GM21723 (cell line): ENCODE measurements at regions not wholly inside any gene's neighbourhood (a gene's known extent, or its start where the extent isn't known, plus 50 kb on each side); places are given as distances from the start of the nearest gene placed in this dataset.

Experiments
- ATAC-seq: cut with Tn5 transposase; IDR thresholded peaks from one replicate; pipeline ENCODE4 v1.9.1; 2021; ENCODE audit warnings: mild to moderate bottlenecking, moderate library complexity; ENCODE audit not compliant: unreplicated experiment

DNA sequence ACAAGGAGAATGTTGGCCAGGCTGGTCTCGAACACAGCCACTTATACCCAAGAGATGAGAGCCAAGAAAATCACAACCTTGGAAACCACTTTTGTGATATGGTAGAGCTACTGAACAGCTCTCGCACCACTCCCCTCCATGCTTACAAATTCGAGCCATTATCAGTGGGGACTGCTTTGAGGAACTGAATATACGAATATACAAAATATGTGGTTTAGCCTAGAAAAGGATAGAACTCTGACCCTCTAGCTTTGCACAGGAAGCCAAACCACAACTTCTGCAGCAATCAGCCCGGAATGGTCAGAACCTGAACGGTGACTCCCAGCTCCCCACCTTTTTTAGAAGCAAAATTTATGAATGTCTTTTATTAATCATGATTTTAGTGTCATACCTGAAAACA is 129.8 kb upstream of the TMEM132C start:
- peak; percentile 95 for ATAC-seq

GRCh38 chr12:128138125-128138524 is 128.8 kb upstream of the TMEM132C start:
- ATAC-seq, result no peak

- no peak for ATAC-seq
Measured at GRCh38 chr12:128140551-128140950, 126.4 kb upstream of the TMEM132C start.

DNA sequence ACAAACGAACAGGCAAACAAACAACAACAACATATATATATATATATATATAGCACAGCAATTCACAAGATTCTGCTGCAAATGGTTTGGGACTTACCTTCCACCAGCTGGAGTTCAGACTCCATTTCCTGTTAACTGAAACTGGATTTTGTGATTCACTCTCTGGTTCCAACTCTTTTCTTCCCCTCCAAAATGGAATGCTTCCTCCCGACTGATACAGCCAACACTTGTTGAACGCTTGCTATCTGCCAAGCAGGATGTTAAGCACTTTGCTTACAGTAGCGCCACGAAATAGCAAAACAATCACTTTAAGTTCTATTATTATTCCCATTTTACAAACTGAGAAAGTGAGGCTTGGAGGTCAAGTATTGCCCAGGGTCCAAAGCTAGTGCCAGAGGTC is 116.0 kb upstream of the TMEM132C start:
- ATAC-seq, result no peak

GRCh38 chr12:128155571-128155970 is 111.4 kb upstream of the TMEM132C start:
- ATAC-seq, result no peak

- ATAC-seq, result no peak
Measured at GRCh38 chr12:128163086-128163485, 103.9 kb upstream of the TMEM132C start.

DNA sequence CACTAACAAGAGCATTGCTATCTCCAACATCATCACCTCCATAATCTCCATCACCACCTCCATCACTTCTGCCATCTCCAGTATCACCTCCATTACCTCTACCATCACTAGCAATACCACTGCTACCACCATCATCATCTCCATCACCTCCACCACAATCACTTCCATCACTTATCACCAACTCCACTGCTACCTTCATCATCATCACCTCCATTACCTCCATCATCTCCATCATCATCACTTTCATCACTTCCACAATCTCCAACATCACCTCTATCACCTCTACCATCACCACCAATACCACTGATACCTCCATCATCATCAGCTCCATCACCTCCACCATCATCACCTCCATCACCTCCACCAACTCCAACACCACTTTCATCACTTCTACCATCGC is 102.4 kb upstream of the TMEM132C start:
- no peak for ATAC-seq

DNA sequence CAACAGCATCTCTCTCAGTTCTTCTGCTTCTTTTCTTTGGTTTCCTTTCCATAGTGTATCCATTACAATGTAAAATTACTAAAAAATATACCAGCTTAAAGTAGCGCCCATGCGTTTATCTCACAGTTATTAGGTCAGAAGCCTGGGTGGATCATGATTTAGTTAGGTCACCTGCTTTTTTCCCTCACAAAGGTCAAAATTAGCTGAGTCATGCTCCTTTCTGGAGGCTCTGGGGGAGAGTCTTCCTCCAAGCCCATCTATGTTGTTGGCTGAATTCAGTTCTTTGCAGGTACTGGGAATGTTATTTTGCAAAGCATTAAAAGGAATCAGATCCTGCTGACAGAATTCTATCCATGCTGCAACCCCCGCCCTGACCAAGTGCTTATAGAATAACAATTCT is 101.6 kb upstream of the TMEM132C start:
- ATAC-seq, result no peak

DNA sequence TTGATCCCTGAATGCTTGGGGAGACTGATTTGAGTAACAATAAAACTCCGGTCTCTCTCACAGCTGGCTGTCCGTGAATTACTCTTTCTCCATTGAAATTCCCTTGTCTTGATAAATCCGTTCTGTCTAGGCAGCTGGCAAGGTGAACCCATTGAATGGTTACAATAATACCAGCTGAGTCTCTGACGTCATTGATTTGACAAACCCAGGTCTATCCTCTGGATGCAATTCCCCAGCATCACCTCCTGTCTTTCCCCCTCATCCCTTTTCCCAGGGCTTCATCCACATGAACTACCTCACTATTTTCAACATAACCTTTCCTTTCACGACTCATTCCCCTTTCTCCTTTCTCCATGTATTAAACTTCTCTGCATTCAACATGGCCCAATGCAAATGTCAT is 98.7 kb upstream of the TMEM132C start:
- no peak for ATAC-seq

- ATAC-seq, result no peak
Measured at GRCh38 chr12:128170181-128170580, 96.8 kb upstream of the TMEM132C start.

DNA sequence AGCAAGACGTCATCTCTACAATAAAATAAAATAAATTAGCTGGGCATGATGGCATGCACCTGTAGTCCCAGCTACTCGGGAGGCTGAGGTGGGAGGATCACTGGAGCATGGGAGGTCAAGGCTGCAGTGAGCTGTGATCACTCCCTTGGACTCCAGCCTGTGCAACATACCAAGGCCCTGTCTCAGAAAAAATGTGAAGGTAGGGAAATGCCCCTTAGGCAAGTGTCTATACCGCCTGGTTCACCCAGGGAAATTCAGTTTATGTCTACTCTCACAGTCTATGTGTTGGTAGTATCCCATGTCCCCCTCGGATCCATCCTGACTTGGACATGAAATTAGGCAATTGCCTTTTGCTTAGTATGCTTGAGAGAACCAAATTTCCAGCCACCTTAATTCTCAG is 88.4 kb upstream of the TMEM132C start:
- no peak for ATAC-seq

DNA sequence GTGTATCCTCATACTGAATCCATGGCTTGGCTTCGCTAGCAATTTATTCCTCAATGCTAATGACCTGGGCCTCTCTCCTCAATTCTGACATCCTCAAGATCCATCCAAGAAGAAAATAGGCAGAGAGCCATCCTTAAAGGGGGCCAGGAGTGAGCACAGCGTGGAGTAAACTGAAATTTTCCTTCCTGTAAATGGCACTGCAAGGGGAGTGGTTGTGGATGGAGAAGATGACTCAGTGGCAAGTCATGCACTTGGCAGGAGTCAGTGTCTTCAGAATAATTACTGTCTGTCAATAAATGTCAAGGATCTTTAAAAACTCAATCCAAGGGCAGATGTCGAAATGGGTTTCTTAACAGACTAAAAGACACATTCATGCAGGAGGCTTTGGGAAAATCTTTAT is 88.0 kb upstream of the TMEM132C start:
- no peak for ATAC-seq

GRCh38 chr12:128180166-128180565 is 86.8 kb upstream of the TMEM132C start:
- ATAC-seq, result no peak

GRCh38 chr12:128190052-128190451 is 76.9 kb upstream of the TMEM132C start:
- no peak for ATAC-seq

DNA sequence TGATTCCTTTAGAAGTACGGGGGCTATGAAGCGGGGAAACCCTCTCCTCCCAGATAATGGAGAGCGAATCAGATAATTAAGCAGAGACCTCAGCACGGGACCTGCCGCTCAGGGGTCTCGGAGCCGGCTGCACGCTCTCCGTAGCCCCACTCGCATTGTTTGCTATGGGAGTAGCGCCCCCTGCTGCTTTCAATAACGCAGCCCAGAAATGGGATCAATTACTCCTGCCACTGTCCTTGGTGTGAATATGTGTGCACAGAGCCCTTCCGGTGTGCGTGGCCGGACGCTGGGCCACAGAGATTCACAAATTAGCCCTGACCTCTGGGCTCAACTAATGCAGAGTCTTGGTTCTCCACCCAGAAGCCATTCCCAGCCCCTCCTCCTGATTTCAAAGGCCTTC is 76.4 kb upstream of the TMEM132C start:
- no peak for ATAC-seq

DNA sequence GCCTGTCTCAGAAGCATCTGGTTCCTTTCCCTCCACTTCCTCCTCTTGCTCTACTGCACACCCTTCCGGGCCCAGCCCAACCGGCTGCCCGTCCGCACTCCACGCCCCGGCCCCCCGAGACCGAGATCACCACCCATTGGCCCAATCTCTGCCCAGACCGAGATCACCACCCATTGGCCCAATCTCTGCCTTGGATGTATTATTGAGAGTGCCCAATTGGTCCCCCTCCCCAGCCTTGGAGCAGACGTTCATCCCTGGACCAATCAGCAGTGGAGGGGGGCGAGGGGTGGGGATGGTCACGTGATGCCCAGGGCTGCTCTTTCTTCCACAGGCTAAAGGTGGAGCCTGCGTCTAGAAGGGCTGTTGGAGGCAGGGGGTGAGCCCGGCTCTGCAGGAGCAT is 75.6 kb upstream of the TMEM132C start:
- no peak for ATAC-seq

DNA sequence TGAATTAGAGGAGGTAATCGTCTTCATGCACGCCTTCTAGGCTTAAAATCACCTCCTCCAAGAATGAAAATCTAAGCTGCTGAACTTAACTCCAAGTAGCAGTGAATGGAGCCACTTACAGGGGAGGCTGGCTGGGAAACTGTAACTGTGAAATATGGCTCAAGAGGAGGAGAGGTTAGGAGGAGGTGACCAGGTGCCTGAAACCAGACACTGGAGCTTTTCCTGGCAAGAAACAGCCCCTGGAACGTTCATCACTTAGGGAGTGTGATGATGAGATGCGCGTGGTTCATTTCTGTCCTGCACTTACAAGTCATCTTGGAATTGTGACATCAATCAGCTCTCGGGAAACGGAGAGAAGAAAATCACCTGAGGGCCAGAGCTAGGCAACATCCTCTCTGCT is 62.3 kb upstream of the TMEM132C start:
- ATAC-seq, result no peak

DNA sequence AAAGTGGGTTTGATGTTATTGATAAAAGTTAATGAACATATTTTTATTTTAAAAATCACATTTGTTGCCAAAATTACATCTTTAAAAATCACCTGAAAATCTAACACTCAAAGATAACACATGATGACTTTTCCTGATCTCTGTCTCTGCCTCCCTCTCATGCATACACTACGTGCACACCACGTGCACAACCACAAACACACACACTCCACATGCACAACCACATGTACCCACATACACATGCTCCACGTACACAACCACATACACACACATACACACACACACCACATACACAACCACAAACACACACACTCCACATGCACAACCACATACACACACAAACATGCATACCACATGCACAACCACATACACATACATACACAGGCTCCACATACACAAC is 61.8 kb upstream of the TMEM132C start:
- no peak for ATAC-seq

- no peak for ATAC-seq
Measured at GRCh38 chr12:128205758-128206157, 61.2 kb upstream of the TMEM132C start.
